ENCODE measurements at regions not wholly inside any gene's neighbourhood (a gene's known extent, or its start where the extent isn't known, plus 50 kb on each side); places are given as distances from the start of the nearest gene placed in this dataset.

DNA sequence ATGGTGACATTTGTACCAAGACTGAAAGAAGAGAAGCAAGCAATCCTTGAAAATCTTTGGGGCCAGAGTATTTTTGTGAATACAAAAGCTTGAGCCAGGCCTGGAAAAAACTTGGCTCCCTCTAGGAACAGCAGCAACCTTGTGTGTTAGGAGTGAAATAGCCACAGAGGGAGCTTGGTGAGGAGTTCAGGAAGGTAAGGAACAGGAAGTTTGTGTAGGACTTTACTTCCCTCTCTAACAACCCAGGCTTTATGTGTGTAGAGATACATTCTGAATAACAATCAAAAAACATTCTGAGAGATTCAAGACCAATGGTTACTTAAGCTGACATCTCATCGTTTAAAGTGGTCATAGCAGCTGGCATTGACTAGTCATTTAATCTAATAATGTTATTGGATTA is 668.5 kb downstream of the PCDH18 start:
- H3K36me3 ChIP-seq (replicated peaks in 1 of 2): no peaks in the 10 kb centered on the region
- no peaks in the 10 kb centered on the region for H3K27me3 ChIP-seq
- H3K9me3 ChIP-seq (replicated peaks in 1 of 3): no peaks in the 10 kb centered on the region
- no peak overlapping the region for H3K27ac ChIP-seq
- no peak overlapping the region for H3K4me3 ChIP-seq
- H3K4me1 ChIP-seq (replicated peaks in 1 of 2): peaks cover 0 to 8% of the 10 kb centered on the region in 2 donors
- WGBS, 4 donors: 0 to 14% (median 12%) methylated on average over 1 of the region's 1 CpG
- intact Hi-C loops (cut with DNase I): no loop called here
- TF ChIP-seq CTCF (IDR thresholded peaks at IDR 0.05): no peak
- TF ChIP-seq POLR2A (IDR thresholded peaks at IDR 0.05): no peak
- no peak for DNase-seq

DNA sequence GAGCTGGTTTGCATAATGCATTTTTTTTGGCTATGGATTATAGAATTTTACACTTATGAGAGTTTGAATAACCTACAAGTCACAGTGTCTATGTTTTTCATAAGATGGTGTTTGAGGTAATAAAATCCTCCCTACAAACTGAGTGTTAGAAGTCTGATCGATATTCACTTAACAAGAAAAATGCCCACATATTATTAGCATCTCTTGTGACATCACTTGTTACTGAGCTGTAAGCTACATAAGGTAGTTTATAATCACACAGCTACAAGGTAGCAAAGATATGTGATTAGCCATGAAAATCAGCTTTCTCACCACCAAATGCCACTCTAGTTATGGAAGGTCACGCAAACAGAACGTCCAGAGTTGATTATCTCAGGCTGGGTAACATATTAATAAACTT is 669.6 kb downstream of the PCDH18 start:
- Histone ChIP-seq H3K4me1 (replicated peaks in 1 of 2) (peaks cover 0 to 8% of the 10 kb centered on the region in 2 donors), H3K27ac (no peak overlapping the region), H3K4me3 (no peak overlapping the region), H3K36me3 (replicated peaks in 1 of 2) (no peaks in the 10 kb centered on the region), H3K9me3 (replicated peaks in 1 of 3) (no peaks in the 10 kb centered on the region), H3K27me3 (no peaks in the 10 kb centered on the region)
- 46 to 60% (median 56%) methylated on average over 3 of the region's 3 CpGs for WGBS, 4 donors
- intact Hi-C loops (cut with DNase I): no loop called here
- TF ChIP-seq POLR2A (IDR thresholded peaks at IDR 0.05) (no peak), CTCF (IDR thresholded peaks at IDR 0.05) (no peak)
- DNase-seq: no peak

DNA sequence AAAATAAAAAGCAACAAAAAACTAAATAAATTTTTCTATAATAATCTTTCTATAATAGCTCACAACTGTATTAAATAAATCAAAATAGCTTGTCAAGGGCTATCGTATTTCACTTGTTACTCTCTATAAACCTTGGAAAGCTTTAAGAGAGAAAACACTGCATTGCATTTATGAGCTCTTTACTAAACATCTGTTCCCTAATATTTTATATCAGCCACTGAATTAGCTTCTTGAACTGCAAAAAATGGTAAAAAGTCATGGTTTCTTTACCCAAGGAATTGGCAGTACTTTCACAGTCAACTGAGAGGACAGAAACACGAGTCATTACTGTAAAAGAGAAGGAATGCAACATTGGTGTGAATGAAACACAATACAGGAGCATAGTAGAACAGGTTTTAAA is 671.2 kb downstream of the PCDH18 start:
- H3K9me3 ChIP-seq (replicated peaks in 1 of 3): no peaks in the 10 kb centered on the region
- H3K27me3 ChIP-seq: no peaks in the 10 kb centered on the region
- H3K36me3 ChIP-seq (replicated peaks in 1 of 2): no peaks in the 10 kb centered on the region
- H3K4me1 ChIP-seq (replicated peaks in 1 of 2): peaks cover 0 to 8% of the 10 kb centered on the region in 2 donors
- H3K4me3 ChIP-seq: no peak overlapping the region
- DNase-seq: no peak
- TF ChIP-seq CTCF (IDR thresholded peaks at IDR 0.05): no peak
- no peak for TF ChIP-seq POLR2A (IDR thresholded peaks at IDR 0.05)
- no peak overlapping the region for H3K27ac ChIP-seq
- intact Hi-C loops (cut with DNase I): no loop called here
- WGBS, 4 donors: 36 to 46% (median 42%) methylated on average over 2 of the region's 2 CpGs

DNA sequence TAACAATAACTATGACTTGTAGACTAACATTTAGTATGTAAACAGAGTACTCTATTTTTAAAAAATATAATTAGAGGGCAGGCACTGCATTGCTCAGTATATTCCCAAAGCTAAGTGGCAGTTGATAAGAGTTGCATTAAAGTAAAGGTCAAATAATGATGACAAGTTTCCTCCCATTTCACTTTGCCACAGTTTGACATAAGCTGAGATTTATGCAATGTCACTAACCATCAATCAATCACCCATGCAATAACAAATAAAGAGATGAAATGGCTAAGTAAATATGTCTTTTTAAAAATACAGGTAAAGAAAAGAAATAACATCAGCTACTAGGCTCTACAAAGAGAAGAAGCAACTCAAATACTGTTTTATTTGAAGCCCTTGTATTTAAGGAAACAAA is 673.4 kb downstream of the PCDH18 start:
- TF ChIP-seq CTCF (IDR thresholded peaks at IDR 0.05): no peak
- no peak for TF ChIP-seq POLR2A (IDR thresholded peaks at IDR 0.05)
- DNase-seq: no peak
- Histone ChIP-seq H3K4me1 (replicated peaks in 1 of 2) (no peaks in the 10 kb centered on the region), H3K4me3 (no peak overlapping the region), H3K27me3 (no peaks in the 10 kb centered on the region), H3K36me3 (replicated peaks in 1 of 2) (no peaks in the 10 kb centered on the region), H3K27ac (no peak overlapping the region), H3K9me3 (replicated peaks in 1 of 3) (no peaks in the 10 kb centered on the region)
- intact Hi-C loops (cut with DNase I): no loop called here
